ENCODE measurements at regions not wholly inside any gene's neighbourhood (a gene's known extent, or its start where the extent isn't known, plus 50 kb on each side); places are given as distances from the start of the nearest gene placed in this dataset.

DNA sequence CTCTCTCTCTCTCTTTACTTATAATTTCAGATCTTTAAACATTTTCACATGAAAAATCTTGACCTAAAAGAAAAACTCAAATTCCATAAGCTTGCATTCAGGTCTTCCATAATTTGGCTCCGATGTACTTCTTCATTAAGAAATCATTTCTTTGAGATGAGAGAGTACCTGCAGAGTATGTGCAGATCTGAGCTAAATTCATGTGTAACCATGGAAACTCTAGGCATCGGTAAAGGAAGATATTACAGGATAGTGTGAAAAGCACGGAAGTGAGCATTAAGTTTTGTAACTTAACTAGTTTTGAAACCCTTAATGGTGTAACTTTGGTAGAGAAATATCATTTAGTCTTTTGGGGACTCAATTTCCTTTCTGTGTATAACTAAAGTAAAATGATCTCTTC lies 295.9 kb upstream of the SOX4 start:
- TF ChIP-seq, protein P1, sequence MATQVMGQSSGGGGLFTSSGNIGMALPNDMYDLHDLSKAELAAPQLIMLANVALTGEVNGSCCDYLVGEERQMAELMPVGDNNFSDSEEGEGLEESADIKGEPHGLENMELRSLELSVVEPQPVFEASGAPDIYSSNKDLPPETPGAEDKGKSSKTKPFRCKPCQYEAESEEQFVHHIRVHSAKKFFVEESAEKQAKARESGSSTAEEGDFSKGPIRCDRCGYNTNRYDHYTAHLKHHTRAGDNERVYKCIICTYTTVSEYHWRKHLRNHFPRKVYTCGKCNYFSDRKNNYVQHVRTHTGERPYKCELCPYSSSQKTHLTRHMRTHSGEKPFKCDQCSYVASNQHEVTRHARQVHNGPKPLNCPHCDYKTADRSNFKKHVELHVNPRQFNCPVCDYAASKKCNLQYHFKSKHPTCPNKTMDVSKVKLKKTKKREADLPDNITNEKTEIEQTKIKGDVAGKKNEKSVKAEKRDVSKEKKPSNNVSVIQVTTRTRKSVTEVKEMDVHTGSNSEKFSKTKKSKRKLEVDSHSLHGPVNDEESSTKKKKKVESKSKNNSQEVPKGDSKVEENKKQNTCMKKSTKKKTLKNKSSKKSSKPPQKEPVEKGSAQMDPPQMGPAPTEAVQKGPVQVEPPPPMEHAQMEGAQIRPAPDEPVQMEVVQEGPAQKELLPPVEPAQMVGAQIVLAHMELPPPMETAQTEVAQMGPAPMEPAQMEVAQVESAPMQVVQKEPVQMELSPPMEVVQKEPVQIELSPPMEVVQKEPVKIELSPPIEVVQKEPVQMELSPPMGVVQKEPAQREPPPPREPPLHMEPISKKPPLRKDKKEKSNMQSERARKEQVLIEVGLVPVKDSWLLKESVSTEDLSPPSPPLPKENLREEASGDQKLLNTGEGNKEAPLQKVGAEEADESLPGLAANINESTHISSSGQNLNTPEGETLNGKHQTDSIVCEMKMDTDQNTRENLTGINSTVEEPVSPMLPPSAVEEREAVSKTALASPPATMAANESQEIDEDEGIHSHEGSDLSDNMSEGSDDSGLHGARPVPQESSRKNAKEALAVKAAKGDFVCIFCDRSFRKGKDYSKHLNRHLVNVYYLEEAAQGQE (IDR thresholded peaks at IDR 0.05; ENCODE audit: insufficient read depth in 1 of 2, low read depth in 2 of 2, low read length in 1 of 2), result no peak
- no peak for TF ChIP-seq POLR2AphosphoS5 (IDR thresholded peaks at IDR 0.05; ENCODE audit: low read depth, low read length)
- TF ChIP-seq SIN3A (IDR thresholded peaks at IDR 0.05; ENCODE audit: borderline replicate concordance, insufficient read depth, low read depth, low read length), result no peak
- no peak for TF ChIP-seq CTCF (IDR thresholded peaks at IDR 0.05)
- TF ChIP-seq TCF7L2 (IDR thresholded peaks at IDR 0.05; ENCODE audit: low read depth, low read length), result no peak
- CTCF ChIA-PET, result interaction anchor here (0.7 kb wide), 1 partner anchor 697 kb away, joined by 5 read pairs; no protein-coding TSS in a partner anchor
- no peak for ATAC-seq
- in situ Hi-C loops (cut with HindIII; ENCODE audit: low pct_unique_long_range_greater_than_20kb, low sequenced_read_pairs), result no loop called here
- no peak for DNase-seq (ENCODE audit: low read depth, low spot score)
- intact Hi-C loops (cut with micrococcal nuclease; ENCODE audit: unreplicated experiment), result no loop called here
- Histone ChIP-seq H3K27ac (ENCODE audit: low read length) (no peak overlapping the region), H3K36me3 (ENCODE audit: control insufficient read depth, insufficient read depth, low read length) (no peaks in the 10 kb centered on the region), H3K4me1 (ENCODE audit: control insufficient read depth, insufficient read depth, low read length) (no peaks in the 10 kb centered on the region), H3K4me3 (ENCODE audit: low read depth in 2 of 2, low read length in 2 of 2) (no peak overlapping the region), H3K27me3 (ENCODE audit: control insufficient read depth, insufficient read depth, low read length) (no peaks in the 10 kb centered on the region), H3K9me3 (ENCODE audit: control insufficient read depth, insufficient read depth, low read depth, low read length) (no peaks in the 10 kb centered on the region; the same call in 1 of the 2 replicates)
- POLR2A ChIA-PET, result no interaction called here
- BruUV-seq (replicated peaks), result no TSS peak

DNA sequence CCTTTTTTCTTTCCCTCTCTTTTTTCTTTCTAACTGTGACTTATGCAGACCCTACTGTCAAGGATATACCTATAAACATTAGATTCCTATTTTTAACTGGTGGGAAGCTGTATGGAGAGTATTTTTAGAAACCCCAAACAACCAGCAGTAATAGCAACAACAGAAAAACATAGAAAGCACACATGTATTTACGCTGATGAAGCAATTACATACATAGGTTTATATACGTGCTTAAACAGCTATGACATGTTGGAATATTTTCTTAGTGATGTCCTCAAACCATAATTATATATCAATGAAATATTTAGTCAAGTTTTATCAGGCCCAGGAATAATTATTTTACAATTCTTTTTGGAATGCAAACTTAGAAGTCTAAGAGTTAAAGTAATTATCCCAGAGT lies 294.3 kb upstream of the SOX4 start:
- BruUV-seq (replicated peaks), result no TSS peak
- no peak for ATAC-seq
- in situ Hi-C loops (cut with HindIII; ENCODE audit: low pct_unique_long_range_greater_than_20kb, low sequenced_read_pairs), result no loop called here

More for the DNA sequence above, 294.3 kb upstream of the SOX4 start:
- ChIA-PET POLR2A (interaction anchor here (0.5 kb wide), 1 partner anchor 211 kb away, joined by 6 read pairs; no protein-coding TSS in a partner anchor), CTCF (no interaction called here)
- H3K4me1 ChIP-seq (ENCODE audit: control insufficient read depth, insufficient read depth, low read length), result no peaks in the 10 kb centered on the region
- no peak overlapping the region for H3K4me3 ChIP-seq (ENCODE audit: low read depth in 2 of 2, low read length in 2 of 2)
- intact Hi-C loops (cut with micrococcal nuclease; ENCODE audit: unreplicated experiment), result no loop called here
- DNase-seq (ENCODE audit: low read depth, low spot score), result no peak
- H3K36me3 ChIP-seq (ENCODE audit: control insufficient read depth, insufficient read depth, low read length), result no peaks in the 10 kb centered on the region
- TF ChIP-seq, protein P1 (IDR thresholded peaks at IDR 0.05; ENCODE audit: insufficient read depth in 1 of 2, low read depth in 2 of 2, low read length in 1 of 2), result no peak
- TF ChIP-seq CTCF (IDR thresholded peaks at IDR 0.05) (no peak), SIN3A (IDR thresholded peaks at IDR 0.05; ENCODE audit: borderline replicate concordance, insufficient read depth, low read depth, low read length) (no peak), POLR2AphosphoS5 (IDR thresholded peaks at IDR 0.05; ENCODE audit: low read depth, low read length) (no peak), TCF7L2 (IDR thresholded peaks at IDR 0.05; ENCODE audit: low read depth, low read length) (no peak)
- H3K27ac ChIP-seq (ENCODE audit: low read length), result no peak overlapping the region
- no peaks in the 10 kb centered on the region for H3K27me3 ChIP-seq (ENCODE audit: control insufficient read depth, insufficient read depth, low read length)
- H3K9me3 ChIP-seq (ENCODE audit: control insufficient read depth, insufficient read depth, low read depth, low read length), result no peaks in the 10 kb centered on the region; the same call in 1 of the 2 replicates
